ENCODE measurements at regions not wholly inside any gene's neighbourhood (a gene's known extent, or its start where the extent isn't known, plus 50 kb on each side); places are given as distances from the start of the nearest gene placed in this dataset.

- ATAC-seq = no peak
- TF ChIP-seq GLIS3 (CRISPR knock-in tag; IDR thresholded peaks at IDR 0.05) = no peak
- TF ChIP-seq SNAI2 (CRISPR knock-in tag; IDR thresholded peaks at IDR 0.05) = no peak
- no peak for TF ChIP-seq CSRNP3 (CRISPR knock-in tag; IDR thresholded peaks at IDR 0.05)
- no peak for TF ChIP-seq PATZ1 (CRISPR knock-in tag; IDR thresholded peaks at IDR 0.05; ENCODE audit: borderline replicate concordance)
- no peak for TF ChIP-seq RARB (CRISPR knock-in tag; IDR thresholded peaks at IDR 0.05)
- no peak for TF ChIP-seq ZNF70 (CRISPR knock-in tag; IDR thresholded peaks at IDR 0.05)
- no peak for TF ChIP-seq CSDC2 (CRISPR knock-in tag; IDR thresholded peaks at IDR 0.05)
- no peak for TF ChIP-seq TSHZ2 (CRISPR knock-in tag; IDR thresholded peaks at IDR 0.05)
- TF ChIP-seq ISL1 (CRISPR knock-in tag; IDR thresholded peaks at IDR 0.05) = no peak
- TF ChIP-seq ZNF565 (CRISPR knock-in tag; conservative IDR thresholded peaks at IDR 0.05; ENCODE audit: low read depth) = no peak
- TF ChIP-seq POU6F1 (CRISPR knock-in tag; IDR thresholded peaks at IDR 0.05; ENCODE audit: borderline replicate concordance, low read depth) = no peak
- no peak for TF ChIP-seq OSR1 (CRISPR knock-in tag; IDR thresholded peaks at IDR 0.05)
- TF ChIP-seq ZC3H10 (CRISPR knock-in tag; IDR thresholded peaks at IDR 0.05) = no peak
Observed at GRCh38 chr20:40811004-40811403, 122.0 kb upstream of the MAFB start.

- TF ChIP-seq ISL1 (CRISPR knock-in tag; IDR thresholded peaks at IDR 0.05) (no peak), ZNF70 (CRISPR knock-in tag; IDR thresholded peaks at IDR 0.05) (no peak), GLIS3 (CRISPR knock-in tag; IDR thresholded peaks at IDR 0.05) (no peak), CREB5 (CRISPR knock-in tag; IDR thresholded peaks at IDR 0.05; ENCODE audit: low read depth) (no peak), RARB (CRISPR knock-in tag; IDR thresholded peaks at IDR 0.05) (no peak), OSR1 (CRISPR knock-in tag; IDR thresholded peaks at IDR 0.05) (no peak), POU6F1 (CRISPR knock-in tag; IDR thresholded peaks at IDR 0.05; ENCODE audit: borderline replicate concordance, low read depth) (no peak), ZNF8 (CRISPR knock-in tag; IDR thresholded peaks at IDR 0.05) (no peak), ZC3H10 (CRISPR knock-in tag; IDR thresholded peaks at IDR 0.05) (no peak), ZFP3 (CRISPR knock-in tag; IDR thresholded peaks at IDR 0.05) (no peak), PATZ1 (CRISPR knock-in tag; IDR thresholded peaks at IDR 0.05; ENCODE audit: borderline replicate concordance) (no peak)
- no peak for ATAC-seq
Observed at GRCh38 chr20:40811660-40812414, 122.8 kb upstream of the MAFB start.
